OCI-LY7 (cell line): ENCODE measurements at regions not wholly inside any gene's neighbourhood (a gene's known extent, or its start where the extent isn't known, plus 50 kb on each side); places are given as distances from the start of the nearest gene placed in this dataset.

Experiments used
- CTCF ChIP-seq: fragments of 200-600 bp; sonication (generic); conservative IDR thresholded peaks from 2 replicates; pipeline ENCODE4 v1.5.1; 2014; ENCODE audit warnings: mild to moderate bottlenecking, antibody characterized with exemption, low read length, moderate library complexity, mixed read lengths
- EZH2phosphoT487 ChIP-seq: fragments of 200-600 bp; sonication (generic); IDR thresholded peaks from 2 replicates; pipeline ENCODE4 v1.6.1; 2018; ENCODE audit warnings: low read depth, borderline replicate concordance, mild to moderate bottlenecking, mixed run types, antibody characterized with exemption, low read length, moderate library complexity, mixed read lengths

DNA sequence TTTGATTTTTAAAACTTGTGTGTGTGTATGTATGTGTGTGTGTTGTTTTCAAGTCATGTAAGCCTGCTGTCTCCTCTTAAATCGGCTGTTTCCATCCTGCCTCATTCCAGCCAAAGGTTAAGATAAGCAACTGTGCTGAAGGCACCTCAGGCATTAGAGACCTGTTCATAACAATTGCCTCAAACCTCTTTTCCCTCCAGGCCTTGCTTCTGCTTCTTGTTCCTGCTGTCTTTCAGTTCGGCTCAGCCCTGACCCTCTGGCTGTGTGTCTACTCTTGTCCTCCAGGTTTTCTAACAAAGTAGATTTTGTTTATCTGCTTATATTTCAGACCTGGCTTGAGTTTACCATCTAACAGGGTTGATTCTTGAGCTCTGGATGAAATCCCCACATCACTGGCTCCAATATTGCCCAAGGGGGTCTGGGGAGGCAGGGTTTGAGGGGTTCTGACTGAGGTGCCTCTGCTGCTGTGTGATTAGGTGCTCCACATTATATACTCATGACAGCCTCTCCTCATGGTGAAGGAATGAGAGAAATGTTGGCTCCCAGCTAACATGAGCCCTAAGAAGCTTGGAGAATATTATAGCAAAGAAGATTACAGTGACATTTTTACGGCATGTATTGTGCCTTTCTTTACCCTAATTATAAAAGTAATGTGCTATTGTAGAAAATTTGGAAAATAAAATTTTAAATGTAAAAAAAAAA, 229.7 kb upstream of the PIK3R1 start:
- TF ChIP-seq EZH2phosphoT487 (no peak), CTCF (no peak)
